ENCODE measurements at regions not wholly inside any gene's neighbourhood (a gene's known extent, or its start where the extent isn't known, plus 50 kb on each side); places are given as distances from the start of the nearest gene placed in this dataset.

- no peaks in the 10 kb centered on the region for H3K9me3 ChIP-seq (ENCODE audit: control insufficient read depth, insufficient read depth, low read length)
- H3K27me3 ChIP-seq (ENCODE audit: control insufficient read depth, low read length): no peaks in the 10 kb centered on the region
- H3K4me2 ChIP-seq (ENCODE audit: low read length): no peak overlapping the region
- no peaks in the 10 kb centered on the region for H3K79me2 ChIP-seq (ENCODE audit: control insufficient read depth, low read length)
- no peaks in the 10 kb centered on the region for H3K36me3 ChIP-seq (ENCODE audit: control insufficient read depth, low read length)
- H3K4me3 ChIP-seq (ENCODE audit: low read length): no peak overlapping the region
- TF ChIP-seq EZH2phosphoT487 (IDR thresholded peaks at IDR 0.05; ENCODE audit: borderline replicate concordance, low read length) (no peak), CTCF (IDR thresholded peaks at IDR 0.05; ENCODE audit: low read depth, low read length, poor library complexity, severe bottlenecking) (no peak)
- no peaks in the 10 kb centered on the region for H3K4me1 ChIP-seq (ENCODE audit: control insufficient read depth, low read length)
- no peak overlapping the region for H3K27ac ChIP-seq (ENCODE audit: low read depth, low read length)
- H4K20me1 ChIP-seq (ENCODE audit: control insufficient read depth, insufficient read depth, low read depth, low read length): no peaks in the 10 kb centered on the region
- no peaks in the 10 kb centered on the region for H3K9me2 ChIP-seq (replicated peaks; ENCODE audit: control insufficient read depth, low read length)
- no peaks in the 10 kb centered on the region for H3F3A ChIP-seq (ENCODE audit: control insufficient read depth, insufficient read depth)
Observed at GRCh38 chr1:102105931-102106550, 109.3 kb upstream of the OLFM3 start.

DNA sequence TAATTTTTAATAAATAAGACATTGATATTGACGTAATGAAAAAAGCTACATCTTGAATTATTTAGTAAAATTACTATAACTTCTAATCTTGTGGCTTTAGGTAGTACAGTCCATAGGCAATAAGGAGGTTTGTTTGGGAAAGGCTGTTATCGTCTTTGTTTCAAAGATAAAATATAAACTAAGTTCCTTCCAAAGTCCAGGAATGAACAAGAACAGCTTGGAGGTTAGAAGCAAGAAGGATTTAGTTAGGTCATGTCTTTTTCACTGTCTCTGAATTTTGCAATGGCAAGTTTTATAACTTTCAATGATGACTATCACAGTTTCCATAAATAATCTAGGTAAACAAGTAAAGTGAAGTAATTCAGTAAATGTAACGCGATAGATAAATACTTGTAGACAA, 106.9 kb upstream of the OLFM3 start:
- H3K4me1 ChIP-seq (ENCODE audit: control insufficient read depth, low read length): no peaks in the 10 kb centered on the region
- H3K4me3 ChIP-seq (ENCODE audit: low read length): no peak overlapping the region
- no peak overlapping the region for H3K27ac ChIP-seq (ENCODE audit: low read depth, low read length)
- H3K9me2 ChIP-seq (replicated peaks; ENCODE audit: control insufficient read depth, low read length): no peaks in the 10 kb centered on the region
- no peak for TF ChIP-seq EZH2phosphoT487 (IDR thresholded peaks at IDR 0.05; ENCODE audit: borderline replicate concordance, low read length)
- no peak for TF ChIP-seq CTCF (IDR thresholded peaks at IDR 0.05; ENCODE audit: low read depth, low read length, poor library complexity, severe bottlenecking)
- no peaks in the 10 kb centered on the region for H4K20me1 ChIP-seq (ENCODE audit: control insufficient read depth, insufficient read depth, low read depth, low read length)
- no peak overlapping the region for H3K4me2 ChIP-seq (ENCODE audit: low read length)
- H3K27me3 ChIP-seq (ENCODE audit: control insufficient read depth, low read length): no peaks in the 10 kb centered on the region
- H3K79me2 ChIP-seq (ENCODE audit: control insufficient read depth, low read length): no peaks in the 10 kb centered on the region
- H3K9me3 ChIP-seq (ENCODE audit: control insufficient read depth, insufficient read depth, low read length): no peaks in the 10 kb centered on the region
- no peaks in the 10 kb centered on the region for H3K36me3 ChIP-seq (ENCODE audit: control insufficient read depth, low read length)
- H3F3A ChIP-seq (ENCODE audit: control insufficient read depth, insufficient read depth): no peaks in the 10 kb centered on the region

GRCh38 chr1:102102276-102102780, 105.6 kb upstream of the OLFM3 start:
- no peaks in the 10 kb centered on the region for H3K79me2 ChIP-seq (ENCODE audit: control insufficient read depth, low read length)
- no peak overlapping the region for H3K4me3 ChIP-seq (ENCODE audit: low read length)
- no peak for TF ChIP-seq CTCF (IDR thresholded peaks at IDR 0.05; ENCODE audit: low read depth, low read length, poor library complexity, severe bottlenecking)
- no peak for TF ChIP-seq EZH2phosphoT487 (IDR thresholded peaks at IDR 0.05; ENCODE audit: borderline replicate concordance, low read length)
- H3K9me3 ChIP-seq (ENCODE audit: control insufficient read depth, insufficient read depth, low read length): no peaks in the 10 kb centered on the region
- no peaks in the 10 kb centered on the region for H4K20me1 ChIP-seq (ENCODE audit: control insufficient read depth, insufficient read depth, low read depth, low read length)
- H3F3A ChIP-seq (ENCODE audit: control insufficient read depth, insufficient read depth): no peaks in the 10 kb centered on the region
- H3K4me2 ChIP-seq (ENCODE audit: low read length): no peak overlapping the region
- H3K27ac ChIP-seq (ENCODE audit: low read depth, low read length): no peak overlapping the region
- H3K27me3 ChIP-seq (ENCODE audit: control insufficient read depth, low read length): no peaks in the 10 kb centered on the region
- H3K9me2 ChIP-seq (replicated peaks; ENCODE audit: control insufficient read depth, low read length): no peaks in the 10 kb centered on the region
- no peaks in the 10 kb centered on the region for H3K4me1 ChIP-seq (ENCODE audit: control insufficient read depth, low read length)
- H3K36me3 ChIP-seq (ENCODE audit: control insufficient read depth, low read length): no peaks in the 10 kb centered on the region

Measured in DOHH2 (cell line).